Putamen (tissue), 1 donor: ENCODE measurements at regions not wholly inside any gene's neighbourhood (a gene's known extent, or its start where the extent isn't known, plus 50 kb on each side); places are given as distances from the start of the nearest gene placed in this dataset.
"Not testable (repeated sequence)": the region's sequence is repeated elsewhere in the genome, so short reads cannot be mapped to it uniquely, and the experiment has no call there.

Experiments used
- DNase-seq: peaks from one replicate; pipeline ENCODE4 v3.0.0-alpha.2; 2016; ENCODE audit warnings: low spot score

- no peak for DNase-seq
These were observed 62.6 kb downstream of the DUSP6 start for GRCh38 chr12:89289720-89290119.

GRCh38 chr12:89288959-89289358, 63.3 kb downstream of the DUSP6 start:
- no peak for DNase-seq

GRCh38 chr12:89286501-89286900, 65.8 kb downstream of the DUSP6 start:
- DNase-seq, result no peak

GRCh38 chr12:89281539-89281867, 70.8 kb downstream of the DUSP6 start:
- DNase-seq, result no peak

GRCh38 chr12:89280833-89281538, 71.3 kb downstream of the DUSP6 start:
- no peak for DNase-seq

GRCh38 chr12:89279499-89279898, 72.8 kb downstream of the DUSP6 start:
- DNase-seq, result no peak

GRCh38 chr12:89278862-89279261, 73.4 kb downstream of the DUSP6 start:
- DNase-seq, result no peak

- DNase-seq, result no peak
These were observed 74.1 kb downstream of the DUSP6 start for GRCh38 chr12:89278169-89278568.

GRCh38 chr12:89276860-89277259, 75.4 kb downstream of the DUSP6 start:
- DNase-seq, result no peak

GRCh38 chr12:89273525-89273924, 78.8 kb downstream of the DUSP6 start:
- DNase-seq, result no peak

- no peak for DNase-seq
These were observed 81.8 kb downstream of the DUSP6 start for GRCh38 chr12:89270548-89270947.

- no peak for DNase-seq
These were observed 83.1 kb downstream of the DUSP6 start for GRCh38 chr12:89269174-89269573.

GRCh38 chr12:89267404-89267803, 84.9 kb downstream of the DUSP6 start:
- DNase-seq, result no peak

GRCh38 chr12:89266574-89267188, 85.6 kb downstream of the DUSP6 start:
- DNase-seq, result not testable (repeated sequence)

- DNase-seq, result no peak
These were observed 87.5 kb downstream of the DUSP6 start for GRCh38 chr12:89264837-89265236.

- DNase-seq, result no peak
These were observed 88.4 kb downstream of the DUSP6 start for GRCh38 chr12:89263900-89264299.

- DNase-seq, result no peak
These were observed 89.3 kb downstream of the DUSP6 start for GRCh38 chr12:89262855-89263552.

- DNase-seq, result no peak
These were observed 90.3 kb downstream of the DUSP6 start for GRCh38 chr12:89261982-89262381.

GRCh38 chr12:89260841-89261637, 91.3 kb downstream of the DUSP6 start:
- no peak for DNase-seq

- no peak for DNase-seq
These were observed 92.5 kb downstream of the DUSP6 start for GRCh38 chr12:89259821-89260220.

- no peak for DNase-seq
These were observed 93.9 kb downstream of the DUSP6 start for GRCh38 chr12:89258240-89258969.

- no peak for DNase-seq
These were observed 95.0 kb downstream of the DUSP6 start for GRCh38 chr12:89257340-89257739.
